Gastroesophageal sphincter (tissue), 4 donors: ENCODE measurements at regions not wholly inside any gene's neighbourhood (a gene's known extent, or its start where the extent isn't known, plus 50 kb on each side); places are given as distances from the start of the nearest gene placed in this dataset.
"Not testable (repeated sequence)": the region's sequence is repeated elsewhere in the genome, so short reads cannot be mapped to it uniquely, and the experiment has no call there.

ENCODE experiments used
- ATAC-seq: fragments of 150-250 bp; one replicate; pipeline ENCODE4 v1.9.1; 2016; ENCODE audit warnings: mild to moderate bottlenecking, moderate library complexity
- H3K27ac ChIP-seq, 4 donors: fragments of 200-600 bp; sonication (generic) in 3 of 4; 1 replicate in 3 of 4; 2 replicates in 1 of 4; pipeline ENCODE4 v1.5.1; 2016 to 2019
- H3K27me3 ChIP-seq: fragments of 200-600 bp; sonication (generic); one replicate; pipeline ENCODE4 v1.5.1; 2019
- H3K36me3 ChIP-seq, 2 donors: fragments of 200-600 bp; sonication (generic); one replicate each; pipeline ENCODE4 v1.5.1; 2019; ENCODE audit warnings: control low read depth in 1 of 2
- H3K4me1 ChIP-seq, 3 donors: fragments of 200-600 bp; sonication (generic); 1 replicate in 2 of 3; 2 replicates in 1 of 3; pipeline ENCODE4 v1.5.1; 2016 to 2019; ENCODE audit warnings: control low read depth in 2 of 3
- H3K4me3 ChIP-seq, 2 donors: fragments of 200-600 bp; sonication (generic); one replicate each; pipeline ENCODE4 v1.5.1; 2019; ENCODE audit warnings: mild to moderate bottlenecking in 1 of 2, moderate library complexity in 1 of 2
- H3K9me3 ChIP-seq, 3 donors: fragments of 200-600 bp; sonication (generic); one replicate each; pipeline ENCODE4 v1.5.1; 2017 to 2019; ENCODE audit warnings: control low read depth in 2 of 3
- EP300 ChIP-seq: sonication (generic); formaldehyde crosslinking; IDR thresholded peaks from one replicate; pipeline ENCODE4 v1.6.1; 2017; ENCODE audit warnings: antibody characterized with exemption, mild to moderate bottlenecking
- POLR2A ChIP-seq, 2 donors: fragments of 450-650 bp; IDR thresholded peaks; one replicate each; pipeline ENCODE4 v1.6.1; 2017; ENCODE audit warnings: antibody characterized with exemption in 2 of 2, mild to moderate bottlenecking in 2 of 2, moderate library complexity in 1 of 2
- POLR2AphosphoS5 ChIP-seq: sonication (generic); formaldehyde crosslinking; IDR thresholded peaks from one replicate; pipeline ENCODE4 v1.6.1; 2017; ENCODE audit warnings: antibody characterized with exemption
- WGBS, 2 donors: methylation state at CpG; one replicate each; pipeline ENCODE4 v1.1.5; 2018; ENCODE audit warnings: low coverage in 1 of 2; 5-methylcytosine and 5-hydroxymethylcytosine counted together
- TF ChIP-seq, protein P1 (sequence below), 4 experiments: fragments of 200-600 bp in 2 of 4; fragments of 450-650 bp in 2 of 4; sonication (generic) in 1 of 4; IDR thresholded peaks; one replicate each; pipeline ENCODE4 v1.5.1; 2017 to 2019; ENCODE audit warnings: antibody characterized with exemption in 4 of 4, mild to moderate bottlenecking in 2 of 4, moderate library complexity in 2 of 4

DNA sequence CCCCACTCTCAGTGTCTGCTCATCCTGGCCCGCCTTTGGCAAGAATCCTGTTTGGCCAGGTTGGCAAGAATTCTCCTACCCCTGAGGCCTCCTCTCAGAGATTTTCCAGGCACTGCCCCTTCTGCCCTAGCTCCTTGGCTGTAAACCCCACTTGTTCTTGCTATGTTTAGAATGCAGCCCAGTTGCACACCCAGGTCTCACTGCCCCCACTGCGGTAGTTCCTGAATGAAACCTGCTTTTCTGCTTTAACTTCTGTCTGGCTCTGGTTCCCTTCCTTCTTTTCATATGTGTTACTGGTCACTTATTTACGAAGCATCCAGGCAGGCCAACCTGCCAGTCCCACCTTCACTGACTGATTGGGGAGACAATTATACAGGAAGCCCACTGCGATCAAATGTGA is 576.9 kb downstream of the GLRX3 start:
- H3K36me3 ChIP-seq, result no peaks in the 10 kb centered on the region
- H3K27me3 ChIP-seq, result peaks cover 44% of the 10 kb centered on the region
- no peak overlapping the region for H3K4me3 ChIP-seq
- no peak overlapping the region for H3K27ac ChIP-seq
- H3K9me3 ChIP-seq, result no peaks in the 10 kb centered on the region
- ATAC-seq, result no peak
- H3K4me1 ChIP-seq, result no peaks in the 10 kb centered on the region
- WGBS, 2 donors, result 72 to 85% methylated on average over 3 of the region's 4 CpGs
- no peak for TF ChIP-seq POLR2A (IDR thresholded peaks at IDR 0.05)
- TF ChIP-seq POLR2AphosphoS5, result no peak

DNA sequence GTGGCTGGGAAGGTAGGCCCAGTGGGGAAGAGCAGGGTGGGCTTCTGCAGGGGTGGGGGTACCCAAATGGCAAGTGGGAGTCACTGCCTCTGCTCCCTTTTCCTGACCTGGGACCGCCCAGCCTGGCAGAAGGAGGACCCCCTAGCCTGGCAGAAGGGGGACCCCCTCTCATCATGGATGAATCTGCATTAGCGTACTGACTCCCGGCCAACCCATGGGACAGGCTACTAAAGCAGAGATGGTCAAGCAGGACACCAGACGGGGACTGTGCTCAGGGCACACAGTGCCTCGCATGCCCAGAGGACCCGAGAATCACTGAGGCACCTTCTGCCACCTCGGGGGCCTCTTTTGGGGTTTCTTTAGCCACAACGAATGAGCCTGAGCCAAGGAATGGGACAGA is 577.5 kb downstream of the GLRX3 start:
- 60 to 100% methylated on average over 1 to 2 of the region's 8 CpGs for WGBS, 2 donors
- Histone ChIP-seq H3K36me3 (no peaks in the 10 kb centered on the region), H3K4me1 (no peaks in the 10 kb centered on the region), H3K4me3 (no peak overlapping the region), H3K27ac (no peak overlapping the region), H3K9me3 (no peaks in the 10 kb centered on the region), H3K27me3 (peaks cover 44% of the 10 kb centered on the region)
- ATAC-seq, result no peak
- TF ChIP-seq, protein P1, sequence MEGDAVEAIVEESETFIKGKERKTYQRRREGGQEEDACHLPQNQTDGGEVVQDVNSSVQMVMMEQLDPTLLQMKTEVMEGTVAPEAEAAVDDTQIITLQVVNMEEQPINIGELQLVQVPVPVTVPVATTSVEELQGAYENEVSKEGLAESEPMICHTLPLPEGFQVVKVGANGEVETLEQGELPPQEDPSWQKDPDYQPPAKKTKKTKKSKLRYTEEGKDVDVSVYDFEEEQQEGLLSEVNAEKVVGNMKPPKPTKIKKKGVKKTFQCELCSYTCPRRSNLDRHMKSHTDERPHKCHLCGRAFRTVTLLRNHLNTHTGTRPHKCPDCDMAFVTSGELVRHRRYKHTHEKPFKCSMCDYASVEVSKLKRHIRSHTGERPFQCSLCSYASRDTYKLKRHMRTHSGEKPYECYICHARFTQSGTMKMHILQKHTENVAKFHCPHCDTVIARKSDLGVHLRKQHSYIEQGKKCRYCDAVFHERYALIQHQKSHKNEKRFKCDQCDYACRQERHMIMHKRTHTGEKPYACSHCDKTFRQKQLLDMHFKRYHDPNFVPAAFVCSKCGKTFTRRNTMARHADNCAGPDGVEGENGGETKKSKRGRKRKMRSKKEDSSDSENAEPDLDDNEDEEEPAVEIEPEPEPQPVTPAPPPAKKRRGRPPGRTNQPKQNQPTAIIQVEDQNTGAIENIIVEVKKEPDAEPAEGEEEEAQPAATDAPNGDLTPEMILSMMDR (IDR thresholded peaks at IDR 0.05), result no peak
- no peak for TF ChIP-seq POLR2A (IDR thresholded peaks at IDR 0.05)
- TF ChIP-seq EP300, result no peak
- TF ChIP-seq POLR2AphosphoS5, result no peak

GRCh38 chr10:130714742-130715467 is 578.7 kb downstream of the GLRX3 start:
- H3K4me1 ChIP-seq, result no peaks in the 10 kb centered on the region
- peaks cover 44% of the 10 kb centered on the region for H3K27me3 ChIP-seq
- WGBS, 2 donors, result 73 to 75% methylated on average over 11 to 18 of the region's 20 CpGs

GRCh38 chr10:130715686-130716670 is 579.8 kb downstream of the GLRX3 start:
- no peak for ATAC-seq
- 84 to 100% methylated on average over 1 to 9 of the region's 12 CpGs for WGBS, 2 donors
- no peak for TF ChIP-seq POLR2AphosphoS5
- Histone ChIP-seq H3K36me3 (no peaks in the 10 kb centered on the region), H3K27me3 (peaks cover 44% of the 10 kb centered on the region), H3K4me1 (no peaks in the 10 kb centered on the region), H3K9me3 (no peaks in the 10 kb centered on the region), H3K27ac (no peak overlapping the region), H3K4me3 (no peak overlapping the region)

More at GRCh38 chr10:130714742-130715467, 578.7 kb downstream of the GLRX3 start:
- TF ChIP-seq POLR2AphosphoS5 (no peak), EP300 (no peak)
- TF ChIP-seq, protein P1 (IDR thresholded peaks at IDR 0.05), result no peak
- ATAC-seq, result no peak
- Histone ChIP-seq H3K9me3 (no peaks in the 10 kb centered on the region), H3K27ac (no peak overlapping the region), H3K4me3 (no peak overlapping the region), H3K36me3 (no peaks in the 10 kb centered on the region)

DNA sequence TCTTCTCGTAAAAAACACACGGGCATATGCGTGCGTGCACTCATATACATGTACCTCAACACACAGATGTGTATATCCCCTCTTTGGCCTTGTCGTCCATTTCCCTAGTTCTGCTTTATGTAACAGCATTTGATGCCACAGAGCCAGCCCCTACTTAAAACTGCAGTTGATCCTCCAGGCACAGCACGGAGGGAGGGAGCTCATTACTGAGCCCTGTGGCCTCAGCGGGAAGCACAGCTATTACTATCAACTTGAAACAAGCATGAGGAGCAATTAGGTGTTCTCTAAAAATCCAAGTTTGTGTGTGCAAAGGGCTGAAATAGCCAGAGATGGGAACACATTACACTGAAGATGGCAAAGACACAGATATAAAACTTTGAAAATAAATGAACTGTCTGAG is 580.9 kb downstream of the GLRX3 start:
- H3K36me3 ChIP-seq, result no peaks in the 10 kb centered on the region
- peaks cover 44% of the 10 kb centered on the region for H3K27me3 ChIP-seq
- no peak overlapping the region for H3K27ac ChIP-seq
- no peak for TF ChIP-seq POLR2A (IDR thresholded peaks at IDR 0.05)
- TF ChIP-seq, protein P1 (IDR thresholded peaks at IDR 0.05), result no peak
- TF ChIP-seq EP300, result no peak
- TF ChIP-seq POLR2AphosphoS5, result no peak
- no peak overlapping the region for H3K4me3 ChIP-seq
- WGBS, 2 donors, result 65 to 68% methylated on average over 5 to 6 of the region's 7 CpGs
- ATAC-seq, result no peak
- H3K4me1 ChIP-seq, result no peaks in the 10 kb centered on the region
- H3K9me3 ChIP-seq, result no peaks in the 10 kb centered on the region

- H3K36me3 ChIP-seq, H3K4me1 ChIP-seq, H3K27ac ChIP-seq, H3K4me3 ChIP-seq, ATAC-seq, H3K9me3 ChIP-seq: not testable (repeated sequence)
- peaks cover 34% of the 10 kb centered on the region for H3K27me3 ChIP-seq
- WGBS, 2 donors, result 71 to 73% methylated on average over 8 to 9 of the region's 9 CpGs
These were observed 582.7 kb downstream of the GLRX3 start for GRCh38 chr10:130718744-130719447.
